OCI-LY7 (cell line): ENCODE measurements at regions not wholly inside any gene's neighbourhood (a gene's known extent, or its start where the extent isn't known, plus 50 kb on each side); places are given as distances from the start of the nearest gene placed in this dataset.

ENCODE experiments used
- EZH2phosphoT487 ChIP-seq: fragments of 200-600 bp; sonication (generic); IDR thresholded peaks from 2 replicates; pipeline ENCODE4 v1.6.1; 2018; ENCODE audit warnings: low read depth, borderline replicate concordance, mild to moderate bottlenecking, mixed run types, antibody characterized with exemption, low read length, moderate library complexity, mixed read lengths
- TF ChIP-seq, protein P1 (sequence below): fragments of 200-600 bp; sonication (generic); conservative IDR thresholded peaks from 2 replicates; pipeline ENCODE4 v1.5.1; 2014; ENCODE audit warnings: mild to moderate bottlenecking, antibody characterized with exemption, low read length, moderate library complexity, mixed read lengths

DNA sequence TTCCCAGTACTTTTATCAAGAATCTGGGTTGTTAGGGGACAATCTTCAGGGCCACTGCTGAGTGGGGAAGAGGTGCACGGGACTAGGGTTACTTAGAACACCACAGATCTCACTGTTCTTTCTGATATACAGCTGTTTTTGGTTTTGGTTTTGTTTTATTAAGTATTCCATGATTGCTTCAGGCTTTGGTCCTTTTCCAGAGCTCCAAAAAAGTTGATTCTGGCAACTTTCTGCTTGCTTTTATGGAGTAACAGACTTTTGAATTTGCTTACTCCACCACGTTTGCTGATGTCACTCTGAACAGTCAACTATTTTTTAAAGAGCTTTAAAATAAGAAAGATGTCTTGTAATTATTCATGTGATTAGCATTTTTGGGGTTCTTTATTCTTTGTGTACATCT lies 368.1 kb upstream of the FOXG1 start:
- TF ChIP-seq, protein P1, sequence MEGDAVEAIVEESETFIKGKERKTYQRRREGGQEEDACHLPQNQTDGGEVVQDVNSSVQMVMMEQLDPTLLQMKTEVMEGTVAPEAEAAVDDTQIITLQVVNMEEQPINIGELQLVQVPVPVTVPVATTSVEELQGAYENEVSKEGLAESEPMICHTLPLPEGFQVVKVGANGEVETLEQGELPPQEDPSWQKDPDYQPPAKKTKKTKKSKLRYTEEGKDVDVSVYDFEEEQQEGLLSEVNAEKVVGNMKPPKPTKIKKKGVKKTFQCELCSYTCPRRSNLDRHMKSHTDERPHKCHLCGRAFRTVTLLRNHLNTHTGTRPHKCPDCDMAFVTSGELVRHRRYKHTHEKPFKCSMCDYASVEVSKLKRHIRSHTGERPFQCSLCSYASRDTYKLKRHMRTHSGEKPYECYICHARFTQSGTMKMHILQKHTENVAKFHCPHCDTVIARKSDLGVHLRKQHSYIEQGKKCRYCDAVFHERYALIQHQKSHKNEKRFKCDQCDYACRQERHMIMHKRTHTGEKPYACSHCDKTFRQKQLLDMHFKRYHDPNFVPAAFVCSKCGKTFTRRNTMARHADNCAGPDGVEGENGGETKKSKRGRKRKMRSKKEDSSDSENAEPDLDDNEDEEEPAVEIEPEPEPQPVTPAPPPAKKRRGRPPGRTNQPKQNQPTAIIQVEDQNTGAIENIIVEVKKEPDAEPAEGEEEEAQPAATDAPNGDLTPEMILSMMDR, result no peak
- no peak for TF ChIP-seq EZH2phosphoT487
